H1 (cell line): ENCODE measurements at regions not wholly inside any gene's neighbourhood (a gene's known extent, or its start where the extent isn't known, plus 50 kb on each side); places are given as distances from the start of the nearest gene placed in this dataset.

ENCODE experiments used
- CTCF ChIA-PET: fragments of 300-600 bp; sonication (Branson Sonifier 250); formaldehyde crosslinking; loops from one replicate; lab custom pipeline; 2021; ENCODE audit not compliant: partially characterized antibody; lab: Charles Lee
- POLR2A ChIA-PET: fragments of 300-600 bp; sonication (Branson Sonifier 250); formaldehyde crosslinking; loops from one replicate; lab custom pipeline; 2021; ENCODE audit warnings: inconsistent platforms; ENCODE audit not compliant: partially characterized antibody; lab: Charles Lee
- DNase-seq, 2 experiments: peaks; one replicate each; pipeline versions ENCODE4 v3.0.0 to v3.0.0-alpha.2; 2010 to 2022; ENCODE audit warnings: low spot score in 2 of 2, low read depth in 1 of 2, mixed read lengths in 1 of 2
- FAIRE-seq: peaks from 2 replicates; lab custom pipeline; 2011; peaks lifted over from hg19 to GRCh38; lab: Jason Lieb, UNC
- H2AFZ ChIP-seq: 2 replicates; pipeline ENCODE4 v1.8.1; 2012; ENCODE audit warnings: low read length, inconsistent platforms
- H2AK5ac ChIP-seq: 2 replicates; pipeline ENCODE4 v1.6.1; 2013; ENCODE audit warnings: low read depth, low read length
- H2BK120ac ChIP-seq: replicated peaks from 2 replicates; pipeline ENCODE3; 2013; ENCODE audit warnings: low read depth, low read length, inconsistent platforms
- H2BK12ac ChIP-seq: 2 replicates; pipeline ENCODE4 v1.6.1; 2013; ENCODE audit warnings: low read depth, low read length
- H2BK15ac ChIP-seq: 2 replicates; pipeline ENCODE4 v1.6.1; 2013; ENCODE audit warnings: low read length
- H2BK20ac ChIP-seq: 2 replicates; pipeline ENCODE4 v1.6.1; 2013; ENCODE audit warnings: low read length
- H2BK5ac ChIP-seq: 2 replicates; pipeline ENCODE4 v1.6.1; 2013; ENCODE audit warnings: low read depth, low read length
- H3K14ac ChIP-seq: 2 replicates; pipeline ENCODE4 v1.6.1; 2013; ENCODE audit warnings: inconsistent platforms; ENCODE audit not compliant: insufficient read length
- H3K18ac ChIP-seq: 2 replicates; pipeline ENCODE4 v1.6.1; 2013; ENCODE audit warnings: low read length; ENCODE audit errors: extremely low read depth
- H3K23ac ChIP-seq: 2 replicates; pipeline ENCODE4 v1.6.1; 2013; ENCODE audit warnings: inconsistent platforms; ENCODE audit not compliant: insufficient read length
- H3K23me2 ChIP-seq: 2 replicates; pipeline ENCODE4 v1.6.1; 2013; ENCODE audit warnings: low read depth, low read length
- H3K27ac ChIP-seq: 2 replicates; pipeline ENCODE4 v1.6.1; 2011; ENCODE audit warnings: low read depth, low read length, inconsistent platforms
- H3K27me3 ChIP-seq, 4 experiments: replicated peaks in 1 of 4; 1 replicate in 1 of 4; 2 replicates in 3 of 4; pipeline versions ENCODE4 v1.6.1 to v1.8.1; 2011 to 2013; ENCODE audit warnings: low read length in 3 of 4, mild to moderate bottlenecking in 3 of 4, inconsistent platforms in 2 of 4, mixed read lengths in 2 of 4, moderate library complexity in 1 of 4; ENCODE audit not compliant: control insufficient read depth in 3 of 4, insufficient read depth in 3 of 4; ENCODE audit errors: extremely low read depth in 1 of 4
- H3K36me3 ChIP-seq, 4 experiments: 2 replicates each; pipeline versions ENCODE4 v1.6.1 to v1.8.1; 2011 to 2013; ENCODE audit warnings: mild to moderate bottlenecking in 4 of 4, low read length in 3 of 4, moderate library complexity in 2 of 4, control low read depth in 1 of 4, inconsistent platforms in 1 of 4; ENCODE audit not compliant: insufficient read depth in 4 of 4, control insufficient read depth in 2 of 4
- H3K4ac ChIP-seq: replicated peaks from 2 replicates; pipeline ENCODE3; 2013; ENCODE audit warnings: low read length, low read depth, mixed read lengths, inconsistent platforms; ENCODE audit not compliant: insufficient read length
- H3K4me1 ChIP-seq, 4 experiments: replicated peaks in 1 of 4; 1 replicate in 1 of 4; 2 replicates in 3 of 4; pipeline versions ENCODE4 v1.6.1 to v1.8.1; 2011 to 2013; ENCODE audit warnings: low read length in 3 of 4, inconsistent platforms in 2 of 4, mixed read lengths in 1 of 4; ENCODE audit not compliant: insufficient read depth in 4 of 4, control insufficient read depth in 3 of 4
- H3K4me2 ChIP-seq, 2 experiments: 2 replicates each; pipeline versions ENCODE4 v1.6.1 to v1.8.1; 2011 to 2013; ENCODE audit warnings: low read depth in 2 of 2, low read length in 2 of 2, control low read depth in 1 of 2, inconsistent platforms in 1 of 2, mild to moderate bottlenecking in 1 of 2; ENCODE audit not compliant: insufficient read depth in 1 of 2
- H3K4me3 ChIP-seq, 4 experiments: fragments of 200-600, 300-600 bp in 1 of 4; sonication (generic), shearing (Covaris generic), sonication (Bioruptor Twin) in 1 of 4; 2 replicates each; pipeline versions ENCODE4 v1.5.1 to v1.8.1; 2011 to 2016; ENCODE audit warnings: low read length in 4 of 4, low read depth in 3 of 4, control low read depth in 2 of 4, inconsistent platforms in 2 of 4, mild to moderate bottlenecking in 2 of 4, mixed read lengths in 1 of 4, moderate library complexity in 1 of 4; ENCODE audit not compliant: insufficient read depth in 2 of 4; ENCODE audit errors: extremely low read depth in 1 of 4
- H3K56ac ChIP-seq: replicated peaks from 2 replicates; pipeline ENCODE3; 2013; ENCODE audit warnings: low read depth, mild to moderate bottlenecking, mixed read lengths, low read length, inconsistent platforms; ENCODE audit not compliant: insufficient read length
- H3K79me1 ChIP-seq: 2 replicates; pipeline ENCODE4 v1.6.1; 2013; ENCODE audit warnings: low read depth, low read length, control low read depth
- H3K79me2 ChIP-seq, 2 experiments: 2 replicates each; pipeline versions ENCODE4 v1.6.1 to v1.8.1; 2012 to 2013; ENCODE audit warnings: low read length in 2 of 2, mild to moderate bottlenecking in 2 of 2, inconsistent platforms in 1 of 2; ENCODE audit not compliant: insufficient read depth in 2 of 2, control insufficient read depth in 1 of 2
- H3K9ac ChIP-seq, 4 experiments: replicated peaks in 1 of 4; 1 replicate in 1 of 4; 2 replicates in 3 of 4; pipeline versions ENCODE4 v1.6.1 to v1.8.1; 2011 to 2013; ENCODE audit warnings: low read depth in 3 of 4, low read length in 3 of 4, control low read depth in 2 of 4, mild to moderate bottlenecking in 2 of 4, moderate library complexity in 2 of 4, inconsistent platforms in 1 of 4; ENCODE audit errors: extremely low read depth in 1 of 4
- H3K9me3 ChIP-seq, 2 experiments: 2 replicates each; pipeline versions ENCODE4 v1.6.1 to v1.8.1; 2012 to 2013; ENCODE audit warnings: mild to moderate bottlenecking in 2 of 2, moderate library complexity in 2 of 2, control low read depth in 1 of 2, inconsistent platforms in 1 of 2, low read depth in 1 of 2, low read length in 1 of 2, mixed read lengths in 1 of 2; ENCODE audit not compliant: insufficient read depth in 2 of 2
- H4K20me1 ChIP-seq, 2 experiments: replicated peaks in 1 of 2; 2 replicates each; pipeline versions ENCODE3 to v1.8.1; 2011 to 2013; ENCODE audit warnings: inconsistent platforms in 2 of 2, low read length in 2 of 2, mild to moderate bottlenecking in 1 of 2; ENCODE audit not compliant: insufficient read depth in 2 of 2, control insufficient read depth in 1 of 2
- H4K5ac ChIP-seq: 2 replicates; pipeline ENCODE4 v1.6.1; 2013; ENCODE audit warnings: low read length, low read depth, mixed read lengths, inconsistent platforms; ENCODE audit not compliant: insufficient read length
- H4K8ac ChIP-seq: 2 replicates; pipeline ENCODE4 v1.8.0; 2013; ENCODE audit warnings: mild to moderate bottlenecking, moderate library complexity, low read length, inconsistent platforms; ENCODE audit not compliant: insufficient read depth; ENCODE audit errors: extremely low read depth
- H4K91ac ChIP-seq: replicated peaks from 2 replicates; pipeline ENCODE3; 2013; ENCODE audit warnings: low read length, mixed read lengths, inconsistent platforms; ENCODE audit not compliant: insufficient read length
- RFX5 ChIP-seq: IDR thresholded peaks from 2 replicates; pipeline ENCODE4 v1.6.1; 2011; ENCODE audit warnings: low read depth, low read length, improper control_type of control experiment, borderline replicate concordance
- WGBS, 2 experiments: shearing (Covaris generic) in 1 of 2; methylation state at CpG; one replicate each; pipeline versions ENCODE4 v1.1.6 to v1.1.7; 2013 to 2015; ENCODE audit warnings: low lambda C conversion rate in 2 of 2, mixed read lengths in 2 of 2, inconsistent platforms in 1 of 2, low coverage in 1 of 2, missing lambda C conversion rate in 1 of 2; ENCODE audit not compliant: insufficient replicate concordance in 2 of 2, insufficient coverage in 1 of 2, insufficient read length in 1 of 2; ENCODE audit errors: extremely low coverage in 1 of 2, missing lambda C conversion rate in 1 of 2; 5-methylcytosine and 5-hydroxymethylcytosine counted together

DNA sequence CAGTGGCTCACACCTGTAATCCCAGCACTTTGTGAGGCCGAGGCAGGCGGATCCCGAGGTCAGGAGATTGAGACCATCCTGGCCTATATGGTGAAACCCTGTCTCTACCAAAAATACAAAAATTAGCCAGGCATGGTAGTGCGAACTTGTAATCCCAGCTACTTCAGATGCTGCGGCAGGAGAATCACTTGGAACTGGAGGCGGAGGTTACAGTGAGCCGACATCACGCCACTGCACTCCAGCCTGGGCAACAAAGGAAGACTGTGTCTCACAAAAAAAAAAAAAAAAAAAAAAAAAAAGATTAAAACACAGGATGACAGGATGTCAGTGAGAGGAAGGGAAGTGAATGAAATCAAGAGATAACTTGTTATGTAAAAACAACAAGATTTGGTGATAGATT lies 1158.5 kb downstream of the PCDH9 start:
- Histone ChIP-seq H3K23me2 (no peaks in the 10 kb centered on the region), H3K4ac (no peak overlapping the region), H3K79me2 (no peaks in the 10 kb centered on the region), H3K9me3 (no peaks in the 10 kb centered on the region), H2AK5ac (no peak overlapping the region), H4K8ac (no peak overlapping the region), H2BK5ac (no peak overlapping the region), H3K9ac (no peak overlapping the region), H4K20me1 (no peaks in the 10 kb centered on the region), H4K91ac (no peak overlapping the region), H4K5ac (no peak overlapping the region), H2BK12ac (no peak overlapping the region), H2AFZ (no peak overlapping the region), H2BK120ac (no peak overlapping the region), H3K18ac (no peak overlapping the region), H2BK20ac (no peak overlapping the region), H3K27me3 (no peaks in the 10 kb centered on the region), H3K79me1 (no peaks in the 10 kb centered on the region), H3K4me1 (no peaks in the 10 kb centered on the region), H3K4me2 (no peak overlapping the region), H3K27ac (no peak overlapping the region), H3K23ac (no peak overlapping the region), H3K14ac (no peak overlapping the region), H3K4me3 (no peak overlapping the region), H2BK15ac (no peak overlapping the region), H3K56ac (no peak overlapping the region), H3K36me3 (no peaks in the 10 kb centered on the region)
- ChIA-PET CTCF (interaction anchor here (0.8 kb wide), 1 partner anchor 93 kb away, joined by 4 read pairs; no protein-coding TSS in a partner anchor), POLR2A (no interaction called here)
- FAIRE-seq: no peak
- TF ChIP-seq RFX5: no peak
- 95% methylated on average over 8 of the region's 8 CpGs; no CpG with 5 or more reads in 1 of the 2 experiments for WGBS, 2 experiments
- no peak for DNase-seq
